Motor neuron (in vitro differentiated cells): ENCODE measurements at regions not wholly inside any gene's neighbourhood (a gene's known extent, or its start where the extent isn't known, plus 50 kb on each side); places are given as distances from the start of the nearest gene placed in this dataset.

Experiments
- ATAC-seq, 8 experiments: fragments of 200-7000 bp; cut with Tn5 transposase; replicated peaks in 6 of 8; 2 replicates each; pipeline ENCODE4 v1.8.0; 2021; ENCODE audit warnings: mild to moderate bottlenecking in 8 of 8, moderate library complexity in 8 of 8
- H3K27ac ChIP-seq, 2 donors: fragments of 250-450 bp; sonication (Bioruptor Pico); 2 replicates each; pipeline ENCODE4 v1.9.0; 2021; ENCODE audit warnings: antibody characterized with exemption in 2 of 2, mild to moderate bottlenecking in 2 of 2, moderate library complexity in 1 of 2
- H3K4me1 ChIP-seq, 2 donors: fragments of 250-450 bp; sonication (Bioruptor Pico); replicated peaks in 1 of 2; 2 replicates each; pipeline ENCODE4 v1.6.1; 2021; ENCODE audit warnings: antibody characterized with exemption in 2 of 2, mild to moderate bottlenecking in 2 of 2, moderate library complexity in 1 of 2
- H3K4me3 ChIP-seq, 5 donors: fragments of 250-450 bp; sonication (Bioruptor Pico); 2 replicates each; pipeline ENCODE4 v1.9.0; 2021; ENCODE audit warnings: antibody characterized with exemption in 5 of 5, mild to moderate bottlenecking in 5 of 5, moderate library complexity in 4 of 5
- WGBS, 10 experiments: fragments of 450-650 bp; shearing (Covaris generic); methylation state at CpG; one replicate each; pipeline ENCODE4 v1.0.0; 2022; 5-methylcytosine and 5-hydroxymethylcytosine counted together
- in situ Hi-C, 9 experiments: fragments of 400-800 bp; cut with MboI; loops; one replicate each; pipeline ENCODE4 v1.15.0; 2021; ENCODE audit warnings: low sequenced_read_pairs in 9 of 9, low pct_unique_long_range_greater_than_20kb in 2 of 9; ENCODE audit not compliant: unreplicated experiment in 9 of 9

GRCh38 chr13:111856571-111856970 lies 210.4 kb upstream of the SOX1 start:
- 19 to 100% (median 61%) methylated on average over 1 to 3 of the region's 11 CpGs; no CpG with 5 or more reads in 4 of the 10 experiments for WGBS, 10 experiments
- no peak overlapping the region for H3K27ac ChIP-seq
- H3K4me3 ChIP-seq: no peak overlapping the region
- H3K4me1 ChIP-seq: peaks cover 41% of the 10 kb centered on the region in 2 donors
- in situ Hi-C loops: no loop called here
- no peak for ATAC-seq

- ATAC-seq: no peak
- Histone ChIP-seq H3K27ac (no peak overlapping the region), H3K4me1 (peaks cover 39% of the 10 kb centered on the region in 2 donors), H3K4me3 (no peak overlapping the region)
- in situ Hi-C loops: no loop called here
- WGBS, 10 experiments: 14 to 100% (median 77%) methylated on average over 2 to 6 of the region's 18 CpGs; no CpG with 5 or more reads in 5 of the 10 experiments
Observed at GRCh38 chr13:111857336-111857735, 209.6 kb upstream of the SOX1 start.

DNA sequence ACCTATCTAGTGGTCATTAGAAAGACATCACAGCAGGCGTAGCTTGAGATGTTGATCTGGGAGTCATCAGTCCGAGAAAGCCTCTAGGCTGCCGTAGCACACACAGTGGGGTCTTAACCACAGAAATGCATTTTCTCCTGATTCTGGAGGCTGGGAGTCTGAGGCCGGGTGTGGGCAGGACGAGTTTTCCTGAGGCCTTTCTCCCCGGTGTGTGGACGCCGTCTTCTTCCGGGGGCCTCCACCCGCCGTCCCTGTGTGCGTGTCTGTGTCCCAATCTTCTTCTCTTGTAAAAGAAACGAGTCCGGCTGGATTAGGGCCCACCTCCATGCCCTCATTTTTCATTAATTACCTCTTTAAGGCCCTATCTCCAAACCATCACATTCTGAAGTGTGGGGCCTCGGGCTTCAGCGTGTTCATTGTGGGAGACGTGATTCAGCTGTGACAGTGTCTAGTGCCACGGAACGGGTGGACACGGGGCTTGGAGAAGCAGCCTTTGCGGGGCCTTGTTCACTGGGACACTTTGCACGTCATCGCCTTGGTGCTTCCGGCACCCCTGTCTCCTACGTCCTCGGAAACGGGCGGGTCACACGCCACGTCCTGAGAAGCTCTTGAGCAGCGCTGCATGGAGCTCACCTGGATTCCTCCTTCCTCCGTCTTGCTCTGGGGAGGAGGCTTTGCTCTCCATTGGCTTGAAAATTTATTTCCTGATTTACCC lies 208.9 kb upstream of the SOX1 start:
- Histone ChIP-seq H3K4me3 (no peak overlapping the region), H3K27ac (no peak overlapping the region), H3K4me1 (peaks cover 32 to 33% of the 10 kb centered on the region in 2 donors)
- no peak for ATAC-seq
- WGBS, 10 experiments: 43 to 96% (median 95%) methylated on average over 3 to 19 of the region's 32 CpGs; no CpG with 5 or more reads in 6 of the 10 experiments
- in situ Hi-C loops: no loop called here

- H3K4me1 ChIP-seq: peaks cover 26 to 27% of the 10 kb centered on the region in 2 donors
- 20 to 100% (median 97%) methylated on average over 2 to 6 of the region's 14 CpGs; no CpG with 5 or more reads in 7 of the 10 experiments for WGBS, 10 experiments
- no peak for ATAC-seq
Observed at GRCh38 chr13:111858571-111858970, 208.4 kb upstream of the SOX1 start.

DNA sequence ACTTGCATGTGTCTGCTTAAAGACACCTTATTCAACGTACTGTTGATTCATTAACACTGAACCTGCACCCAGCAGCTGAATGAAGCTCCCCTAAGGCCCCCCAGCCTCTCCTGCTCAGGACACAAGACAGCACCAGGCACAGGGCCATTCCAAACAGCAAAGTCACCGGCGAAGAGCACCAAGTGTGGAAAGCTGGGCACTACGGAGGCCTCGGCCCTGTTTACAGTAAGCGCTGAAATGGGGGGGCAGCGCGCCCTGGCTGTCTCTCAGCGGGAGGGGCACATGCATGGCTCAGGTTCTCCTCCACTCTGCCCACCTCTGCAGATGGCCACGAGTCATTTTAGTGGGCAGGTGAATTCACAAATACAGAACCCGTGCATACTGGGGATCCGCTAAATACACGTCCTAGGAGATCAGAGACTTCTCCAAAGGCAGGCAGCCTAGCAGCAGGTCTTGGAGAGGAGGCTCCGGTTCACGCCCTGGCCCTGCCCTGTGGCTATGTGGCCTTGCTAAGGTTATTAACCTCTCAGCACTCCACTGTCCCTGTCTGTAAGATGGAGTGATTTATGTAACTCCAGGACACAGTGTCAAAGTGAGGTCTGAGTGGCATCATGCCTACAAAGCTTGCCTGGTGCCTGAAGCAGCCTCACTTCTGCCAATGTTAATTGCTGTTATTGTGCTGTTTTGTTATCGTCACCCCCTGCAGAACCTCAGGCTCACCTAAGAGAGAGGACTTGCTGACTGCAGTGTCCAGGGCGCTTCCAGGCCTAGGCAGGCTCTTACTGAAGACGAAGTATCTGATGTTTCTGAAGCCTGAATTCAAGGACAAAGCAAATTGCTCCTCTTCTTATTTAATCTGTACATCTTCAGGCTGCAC lies 207.4 kb upstream of the SOX1 start:
- no peak overlapping the region for H3K27ac ChIP-seq
- ATAC-seq: peak in 5 of 8 experiments; percentile 55 to 67 (median 64)
- 0 to 67% (median 57%) methylated on average over 1 to 11 of the region's 18 CpGs; no CpG with 5 or more reads in 3 of the 10 experiments for WGBS, 10 experiments
- H3K4me3 ChIP-seq: no peak overlapping the region
- in situ Hi-C loops: no loop called here
- H3K4me1 ChIP-seq: peaks cover 16 to 17% of the 10 kb centered on the region in 2 donors

More at GRCh38 chr13:111858571-111858970, 208.4 kb upstream of the SOX1 start:
- in situ Hi-C loops: no loop called here
- no peak overlapping the region for H3K27ac ChIP-seq
- H3K4me3 ChIP-seq: no peak overlapping the region

DNA sequence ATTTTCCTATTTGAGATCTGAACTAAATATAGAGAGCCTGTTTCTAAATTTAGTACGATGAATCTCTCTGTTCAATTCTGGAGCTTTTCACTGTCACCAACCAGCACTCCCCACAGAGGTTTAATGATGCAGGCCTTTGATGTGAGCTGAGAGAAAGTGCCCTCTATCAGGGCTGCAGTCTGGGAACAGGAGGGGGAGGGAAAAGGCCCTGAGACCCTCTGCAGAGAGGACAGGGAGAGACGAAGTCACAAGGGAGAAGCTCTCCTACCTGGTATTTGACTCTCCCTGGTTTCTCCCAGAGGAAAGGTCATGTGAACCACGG lies 206.8 kb upstream of the SOX1 start:
- in situ Hi-C loops: no loop called here
- H3K4me1 ChIP-seq: peaks cover 15 to 17% of the 10 kb centered on the region in 2 donors
- ATAC-seq: peak in 5 of 8 experiments; percentile 51 to 78 (median 71)
- no peak overlapping the region for H3K27ac ChIP-seq
- 0 to 100% (median 42%) methylated on average over 1 to 3 of the region's 3 CpGs; no CpG with 5 or more reads in 1 of the 10 experiments for WGBS, 10 experiments
- no peak overlapping the region for H3K4me3 ChIP-seq

DNA sequence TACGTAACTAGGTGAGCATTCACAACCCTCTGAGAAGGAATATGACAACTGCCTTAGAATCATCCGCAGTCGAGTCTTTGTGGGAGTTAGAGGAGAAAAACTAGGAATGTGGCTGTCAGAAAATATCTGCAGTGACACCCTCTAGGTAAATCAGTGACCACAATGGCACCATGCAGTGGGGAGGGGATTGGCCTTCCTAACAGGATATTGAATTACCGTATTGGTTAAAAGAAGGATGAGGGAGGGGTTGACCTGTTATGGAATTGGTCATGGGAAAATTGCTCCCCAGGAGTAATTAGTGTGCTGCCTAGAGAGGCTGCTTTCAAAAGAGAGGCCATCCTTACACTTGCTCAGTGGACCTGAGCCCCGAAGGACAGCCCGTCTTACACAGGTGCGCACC lies 205.6 kb upstream of the SOX1 start:
- H3K4me3 ChIP-seq: no peak overlapping the region
- 19 to 100% (median 93%) methylated on average over 1 to 7 of the region's 7 CpGs for WGBS, 10 experiments

DNA sequence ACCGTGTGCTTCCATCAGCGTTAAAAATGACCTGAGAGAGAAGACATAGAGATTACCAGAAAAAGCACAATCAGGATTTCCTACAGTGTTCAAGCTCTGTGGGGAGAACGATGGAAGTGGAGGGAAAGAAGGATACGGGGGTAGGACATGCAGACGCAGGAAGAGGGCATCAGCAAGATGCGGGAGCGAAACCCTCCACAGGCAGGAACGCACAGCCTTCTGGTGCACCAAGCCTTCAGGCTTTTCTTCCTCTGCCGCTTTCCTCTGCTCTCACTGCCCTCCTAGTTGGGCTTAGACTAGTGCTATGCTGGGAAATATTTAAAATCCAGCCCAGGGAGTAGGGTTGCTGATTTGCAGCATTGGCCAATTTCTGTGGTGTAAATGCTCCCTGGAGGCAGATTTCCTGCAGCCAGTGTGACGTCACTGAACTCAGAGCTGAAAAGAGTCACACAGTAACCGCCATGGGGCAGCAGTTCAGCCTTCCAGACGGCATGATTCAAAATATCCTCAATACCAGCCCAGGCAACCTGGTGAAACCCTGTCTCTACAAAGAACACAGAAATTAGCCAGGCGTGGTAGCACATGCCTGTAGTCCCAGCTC lies 205.1 kb upstream of the SOX1 start:
- Histone ChIP-seq H3K4me1 (peaks cover 15 to 17% of the 10 kb centered on the region in 2 donors), H3K4me3 (no peak overlapping the region), H3K27ac (no peak overlapping the region)
- ATAC-seq: no peak
- in situ Hi-C loops: no loop called here
- 0 to 100% (median 85%) methylated on average over 1 to 9 of the region's 13 CpGs for WGBS, 10 experiments

More for the DNA sequence above, 205.6 kb upstream of the SOX1 start:
- in situ Hi-C loops: no loop called here
- no peak for ATAC-seq
- Histone ChIP-seq H3K27ac (no peak overlapping the region), H3K4me1 (peaks cover 15 to 17% of the 10 kb centered on the region in 2 donors)

DNA sequence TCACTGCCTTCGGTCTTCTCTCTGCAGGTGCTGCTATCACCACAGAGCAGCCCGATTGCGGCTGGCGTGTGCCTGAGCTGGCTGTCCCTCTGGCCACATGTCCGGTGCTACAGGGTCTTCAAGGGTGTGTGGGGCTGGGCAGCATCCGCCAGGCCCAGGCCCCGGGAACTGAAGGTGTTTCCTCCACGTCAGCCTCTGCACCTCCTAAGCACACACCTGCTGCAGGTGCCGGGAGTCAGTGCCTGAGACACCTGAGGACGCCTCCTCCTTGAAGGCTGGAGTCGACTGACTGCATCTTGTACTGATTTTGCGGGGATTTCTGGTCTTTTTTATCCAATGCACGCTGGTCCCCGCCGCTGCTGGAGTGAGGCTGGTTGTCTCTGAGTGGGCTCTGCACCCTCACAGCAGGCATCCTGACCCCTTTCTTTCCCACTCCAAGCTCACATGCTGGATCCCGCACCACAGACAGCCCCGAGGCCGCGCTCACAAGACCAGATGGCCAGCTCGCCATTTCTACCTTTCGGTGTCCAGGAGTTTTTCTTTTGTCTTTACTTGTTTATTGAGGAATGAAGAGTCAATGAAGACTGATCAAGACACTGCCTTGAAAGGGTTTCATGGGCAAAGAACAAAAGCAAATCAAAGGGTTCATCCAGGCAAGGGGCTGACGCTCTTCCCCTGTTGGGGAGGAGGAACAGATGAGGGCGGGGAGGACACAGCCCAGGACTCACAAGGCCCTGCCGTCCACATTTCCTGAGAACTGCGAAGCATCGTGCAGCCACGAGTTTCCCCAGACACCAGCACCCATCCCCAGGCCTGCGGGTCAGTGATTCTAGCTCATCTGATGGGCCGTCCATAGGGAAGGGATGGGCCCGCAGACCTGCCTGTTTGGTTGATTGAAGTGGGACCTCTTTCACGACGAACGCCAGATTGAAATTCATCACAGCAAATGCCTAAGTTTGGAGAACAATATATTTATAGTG lies 203.8 kb upstream of the SOX1 start:
- Histone ChIP-seq H3K4me3 (no peak overlapping the region), H3K4me1 (peaks cover 15 to 17% of the 10 kb centered on the region in 2 donors), H3K27ac (no peak overlapping the region)
- in situ Hi-C loops: no loop called here
- WGBS, 10 experiments: 10 to 100% (median 86%) methylated on average over 2 to 16 of the region's 33 CpGs; no CpG with 5 or more reads in 1 of the 10 experiments
- ATAC-seq: no peak

GRCh38 chr13:111864566-111864965 lies 202.4 kb upstream of the SOX1 start:
- no peak overlapping the region for H3K4me3 ChIP-seq
- WGBS, 10 experiments: 30 to 100% (median 95%) methylated on average over 2 to 12 of the region's 12 CpGs; no CpG with 5 or more reads in 4 of the 10 experiments
- no peak overlapping the region for H3K27ac ChIP-seq
- ATAC-seq: no peak
- peaks cover 9 to 11% of the 10 kb centered on the region in 2 donors for H3K4me1 ChIP-seq
- in situ Hi-C loops: no loop called here

DNA sequence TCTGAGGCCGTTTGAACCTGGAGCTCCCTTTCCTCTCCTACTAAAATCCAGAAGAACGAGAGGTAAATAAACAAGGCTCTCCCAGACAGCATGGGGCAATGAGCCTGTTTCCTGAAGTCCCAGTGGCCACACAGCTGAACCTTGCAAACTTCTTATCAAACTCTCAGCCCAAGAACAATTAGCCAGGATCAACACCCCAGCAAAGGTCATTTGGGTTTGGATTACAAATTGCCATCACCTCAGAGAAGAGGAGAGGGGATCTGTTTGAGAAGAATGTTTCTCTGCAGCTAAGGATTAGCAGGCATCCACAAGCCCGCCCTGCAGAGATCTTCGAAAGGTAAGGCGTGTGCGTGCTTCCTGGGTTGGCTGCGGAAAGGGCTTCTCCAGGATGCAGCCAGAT lies 201.9 kb upstream of the SOX1 start:
- WGBS, 10 experiments: 0 to 100% (median 67%) methylated on average over 1 to 4 of the region's 7 CpGs; no CpG with 5 or more reads in 5 of the 10 experiments
- no peak overlapping the region for H3K27ac ChIP-seq
- H3K4me3 ChIP-seq: no peak overlapping the region
- in situ Hi-C loops: no loop called here
- peaks cover 4 to 6% of the 10 kb centered on the region in 2 donors for H3K4me1 ChIP-seq
- no peak for ATAC-seq

GRCh38 chr13:111865826-111866225 lies 201.1 kb upstream of the SOX1 start:
- 13 to 100% (median 45%) methylated on average over 1 to 6 of the region's 8 CpGs; no CpG with 5 or more reads in 3 of the 10 experiments for WGBS, 10 experiments
- in situ Hi-C loops: no loop called here
- H3K4me3 ChIP-seq: no peak overlapping the region
- no peak for ATAC-seq
- no peak overlapping the region for H3K27ac ChIP-seq
- no peaks in the 10 kb centered on the region for H3K4me1 ChIP-seq
